SK-N-SH (cell line): ENCODE measurements at regions not wholly inside any gene's neighbourhood (a gene's known extent, or its start where the extent isn't known, plus 50 kb on each side); places are given as distances from the start of the nearest gene placed in this dataset.

Source experiments
- CTCF ChIA-PET: fragments of 300-600, 350-600 bp; formaldehyde crosslinking; extraction: SDS; loops from one replicate; lab custom pipeline; 2021; lab: Yijun Ruan, JAX
- POLR2A ChIA-PET: fragments of 350-600 bp; sonication (Branson Sonifier 250); formaldehyde crosslinking; extraction: SDS; loops from one replicate; lab custom pipeline; 2020; ENCODE audit warnings: antibody characterized with exemption, inconsistent platforms; lab: Yijun Ruan, JAX
- DNase-seq: peaks from one replicate; pipeline ENCODE4 v3.0.0; 2012
- H2AFZ ChIP-seq: fragments of 200-600 bp; sonication (generic); 2 replicates; pipeline ENCODE4 v1.8.1; 2016; ENCODE audit warnings: antibody characterized with exemption, mild to moderate bottlenecking, low read depth
- H3F3A ChIP-seq: fragments of 200-600 bp; sonication (generic); replicated peaks from 2 replicates; pipeline ENCODE3; 2016; ENCODE audit warnings: antibody characterized with exemption, mild to moderate bottlenecking; ENCODE audit not compliant: insufficient read depth
- H3K27ac ChIP-seq, 2 experiments: fragments of 200-500 bp in 1 of 2; fragments of 200-600 bp in 1 of 2; sonication (Bioruptor generic) in 1 of 2; sonication (generic), shearing (Covaris generic) in 1 of 2; 2 replicates each; pipeline versions ENCODE4 v1.5.1 to v1.6.1; 2014 to 2016; ENCODE audit warnings: low read depth in 2 of 2, inconsistent platforms in 1 of 2, low read length in 1 of 2, mild to moderate bottlenecking in 1 of 2, mixed read lengths in 1 of 2
- H3K27me3 ChIP-seq: fragments of 200-600 bp; sonication (generic), shearing (Covaris generic); 2 replicates; pipeline ENCODE4 v1.6.1; 2016; ENCODE audit warnings: mixed run types; ENCODE audit not compliant: insufficient read depth
- H3K36me3 ChIP-seq, 2 experiments: fragments of 200-500 bp in 1 of 2; fragments of 200-600 bp in 1 of 2; sonication (Bioruptor generic) in 1 of 2; sonication (generic) in 1 of 2; replicated peaks in 1 of 2; 2 replicates each; pipeline versions ENCODE3 to v1.5.1; 2014 to 2016; ENCODE audit warnings: low read length in 1 of 2, mild to moderate bottlenecking in 1 of 2; ENCODE audit not compliant: insufficient read depth in 2 of 2, control insufficient read depth in 1 of 2
- H3K4me1 ChIP-seq, 2 experiments: fragments of 200-500 bp in 1 of 2; fragments of 200-600 bp in 1 of 2; sonication (Bioruptor generic) in 1 of 2; sonication (generic), shearing (Covaris generic) in 1 of 2; 2 replicates each; pipeline versions ENCODE4 v1.5.1 to v1.6.1; 2014 to 2016; ENCODE audit warnings: low read depth in 1 of 2, low read length in 1 of 2, mixed run types in 1 of 2; ENCODE audit not compliant: insufficient read depth in 2 of 2, control insufficient read depth in 1 of 2
- H3K4me2 ChIP-seq: fragments of 200-600 bp; sonication (generic), shearing (Covaris generic); 2 replicates; pipeline ENCODE4 v1.6.1; 2017; ENCODE audit warnings: mixed run types
- H3K4me3 ChIP-seq, 2 experiments: fragments of 200-500 bp in 1 of 2; fragments of 200-600 bp in 1 of 2; sonication (Bioruptor generic) in 1 of 2; sonication (generic), shearing (Covaris generic) in 1 of 2; 2 replicates each; pipeline versions ENCODE4 v1.5.1 to v1.8.1; 2014 to 2016; ENCODE audit warnings: low read depth in 2 of 2, inconsistent platforms in 1 of 2, low read length in 1 of 2, mild to moderate bottlenecking in 1 of 2, mixed read lengths in 1 of 2, moderate library complexity in 1 of 2
- H3K79me2 ChIP-seq: fragments of 200-600 bp; sonication (generic); 2 replicates; pipeline ENCODE4 v1.8.1; 2017; ENCODE audit warnings: mild to moderate bottlenecking; ENCODE audit not compliant: insufficient read depth
- H3K9ac ChIP-seq: fragments of 200-600 bp; sonication (generic); 2 replicates; pipeline ENCODE4 v1.6.1; 2017; ENCODE audit warnings: mixed run types
- H3K9me2 ChIP-seq: fragments of 200-600 bp; sonication (generic); 2 replicates; pipeline ENCODE4 v1.6.1; 2017; ENCODE audit warnings: mixed run types
- H3K9me3 ChIP-seq: fragments of 200-600 bp; sonication (generic); 2 replicates; pipeline ENCODE4 v1.6.1; 2017; ENCODE audit warnings: mixed run types, mild to moderate bottlenecking, moderate library complexity
- H4K20me1 ChIP-seq: fragments of 200-600 bp; sonication (generic); 2 replicates; pipeline ENCODE4 v1.6.1; 2017; ENCODE audit warnings: mild to moderate bottlenecking, mixed run types; ENCODE audit not compliant: insufficient read depth
- CHD2 ChIP-seq: fragments of 150-350 bp; IDR thresholded peaks from 2 replicates; pipeline ENCODE4 v1.6.1; 2018; ENCODE audit warnings: low read length; ENCODE audit not compliant: partially characterized antibody
- ELF1 ChIP-seq: IDR thresholded peaks from 2 replicates; pipeline ENCODE4 v1.4.0; 2012
- EZH2phosphoT487 ChIP-seq: fragments of 200-600 bp; sonication (generic); IDR thresholded peaks from 2 replicates; pipeline ENCODE4 v1.6.1; 2017; ENCODE audit warnings: low read depth, mixed run types, mild to moderate bottlenecking, antibody characterized with exemption, moderate library complexity, borderline replicate concordance
- FOXJ3 ChIP-seq: sonication (generic); formaldehyde crosslinking; IDR thresholded peaks from 2 replicates; pipeline ENCODE4 v1.5.1; 2020; ENCODE audit warnings: mild to moderate bottlenecking, missing genetic modification reagents
- FOXM1 ChIP-seq: IDR thresholded peaks from 2 replicates; pipeline ENCODE4 v1.4.0; 2012; ENCODE audit warnings: low read depth, mild to moderate bottlenecking
- GATA2 ChIP-seq: sonication (generic); formaldehyde crosslinking; IDR thresholded peaks from 2 replicates; pipeline ENCODE4 v1.5.0; 2020; ENCODE audit warnings: mild to moderate bottlenecking, missing genetic modification reagents
- MEF2A ChIP-seq: IDR thresholded peaks from 2 replicates; pipeline ENCODE4 v1.4.0; 2012; ENCODE audit warnings: low read depth, borderline replicate concordance
- NFIC ChIP-seq: IDR thresholded peaks from 2 replicates; pipeline ENCODE4 v1.4.0; 2012; ENCODE audit warnings: borderline replicate concordance
- NRF1 ChIP-seq: IDR thresholded peaks from 2 replicates; pipeline ENCODE4 v1.6.1; 2012; ENCODE audit warnings: low read depth, mild to moderate bottlenecking, low read length
- POLR2AphosphoS5 ChIP-seq: IDR thresholded peaks from 2 replicates; pipeline ENCODE4 v1.6.1; 2012; ENCODE audit warnings: low read depth, low read length
- RAD21 ChIP-seq: IDR thresholded peaks from 2 replicates; pipeline ENCODE4 v1.6.1; 2012; ENCODE audit warnings: mild to moderate bottlenecking, low read length
- RCOR1 ChIP-seq: fragments of 150-350 bp; IDR thresholded peaks from 2 replicates; pipeline ENCODE4 v1.6.1; 2017; ENCODE audit warnings: antibody characterized with exemption, low read length
- RFX5 ChIP-seq: IDR thresholded peaks from 2 replicates; pipeline ENCODE4 v1.6.1; 2012; ENCODE audit warnings: mild to moderate bottlenecking, improper control_type of control experiment, low read length
- TAF1 ChIP-seq: IDR thresholded peaks from 2 replicates; pipeline ENCODE4 v1.6.1; 2012; ENCODE audit warnings: low read depth, mild to moderate bottlenecking, low read length, moderate library complexity, borderline replicate concordance
- TEAD4 ChIP-seq: IDR thresholded peaks from 2 replicates; pipeline ENCODE4 v1.4.0; 2012; ENCODE audit warnings: mild to moderate bottlenecking, borderline replicate concordance; ENCODE audit not compliant: insufficient read depth
- YY1 ChIP-seq: IDR thresholded peaks from 2 replicates; pipeline ENCODE4 v1.4.0; 2012; ENCODE audit warnings: low read depth, mild to moderate bottlenecking
- WGBS: methylation state at CpG from one replicate; pipeline ENCODE4 v1.1.6; 2017; ENCODE audit warnings: low lambda C conversion rate; 5-methylcytosine and 5-hydroxymethylcytosine counted together
- TF ChIP-seq, protein P1 (sequence below): IDR thresholded peaks from 2 replicates; pipeline ENCODE4 v1.6.1; 2012; ENCODE audit warnings: mild to moderate bottlenecking, low read depth, low read length, moderate library complexity
- TF ChIP-seq, protein P2 (sequence below): IDR thresholded peaks from 2 replicates; pipeline ENCODE4; 2012
- TF ChIP-seq, protein P3 (sequence below): fragments of 150-350 bp; IDR thresholded peaks from 2 replicates; pipeline ENCODE4 v1.6.1; 2016; ENCODE audit warnings: mild to moderate bottlenecking, low read depth, low read length
- TF ChIP-seq, protein P4 (sequence below): IDR thresholded peaks from 2 replicates; pipeline ENCODE4 v1.4.0; 2012; ENCODE audit warnings: low read depth, borderline replicate concordance

DNA sequence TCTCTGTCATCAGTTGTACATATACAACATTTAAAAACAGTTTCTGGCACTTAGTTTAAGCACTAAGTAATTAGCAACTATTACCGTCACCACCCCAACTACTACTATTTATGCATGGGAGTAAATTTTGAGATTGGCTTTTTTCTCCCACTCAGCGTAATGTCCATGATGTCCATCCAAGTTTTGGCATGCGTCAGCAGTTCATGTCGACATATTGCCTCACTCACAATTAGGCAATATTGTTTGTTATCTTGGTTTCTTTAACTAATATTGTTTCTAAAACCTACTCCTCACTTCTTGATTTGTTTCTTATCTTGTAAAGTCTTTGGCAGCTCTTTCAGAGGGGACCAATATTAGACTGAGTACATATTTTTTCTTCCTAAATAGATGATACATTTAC lies 131.3 kb downstream of the KCNJ18 start (continued):
- TF ChIP-seq, protein P1, sequence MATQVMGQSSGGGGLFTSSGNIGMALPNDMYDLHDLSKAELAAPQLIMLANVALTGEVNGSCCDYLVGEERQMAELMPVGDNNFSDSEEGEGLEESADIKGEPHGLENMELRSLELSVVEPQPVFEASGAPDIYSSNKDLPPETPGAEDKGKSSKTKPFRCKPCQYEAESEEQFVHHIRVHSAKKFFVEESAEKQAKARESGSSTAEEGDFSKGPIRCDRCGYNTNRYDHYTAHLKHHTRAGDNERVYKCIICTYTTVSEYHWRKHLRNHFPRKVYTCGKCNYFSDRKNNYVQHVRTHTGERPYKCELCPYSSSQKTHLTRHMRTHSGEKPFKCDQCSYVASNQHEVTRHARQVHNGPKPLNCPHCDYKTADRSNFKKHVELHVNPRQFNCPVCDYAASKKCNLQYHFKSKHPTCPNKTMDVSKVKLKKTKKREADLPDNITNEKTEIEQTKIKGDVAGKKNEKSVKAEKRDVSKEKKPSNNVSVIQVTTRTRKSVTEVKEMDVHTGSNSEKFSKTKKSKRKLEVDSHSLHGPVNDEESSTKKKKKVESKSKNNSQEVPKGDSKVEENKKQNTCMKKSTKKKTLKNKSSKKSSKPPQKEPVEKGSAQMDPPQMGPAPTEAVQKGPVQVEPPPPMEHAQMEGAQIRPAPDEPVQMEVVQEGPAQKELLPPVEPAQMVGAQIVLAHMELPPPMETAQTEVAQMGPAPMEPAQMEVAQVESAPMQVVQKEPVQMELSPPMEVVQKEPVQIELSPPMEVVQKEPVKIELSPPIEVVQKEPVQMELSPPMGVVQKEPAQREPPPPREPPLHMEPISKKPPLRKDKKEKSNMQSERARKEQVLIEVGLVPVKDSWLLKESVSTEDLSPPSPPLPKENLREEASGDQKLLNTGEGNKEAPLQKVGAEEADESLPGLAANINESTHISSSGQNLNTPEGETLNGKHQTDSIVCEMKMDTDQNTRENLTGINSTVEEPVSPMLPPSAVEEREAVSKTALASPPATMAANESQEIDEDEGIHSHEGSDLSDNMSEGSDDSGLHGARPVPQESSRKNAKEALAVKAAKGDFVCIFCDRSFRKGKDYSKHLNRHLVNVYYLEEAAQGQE, result no peak
- no peak for TF ChIP-seq RCOR1
- TF ChIP-seq, protein P2, sequence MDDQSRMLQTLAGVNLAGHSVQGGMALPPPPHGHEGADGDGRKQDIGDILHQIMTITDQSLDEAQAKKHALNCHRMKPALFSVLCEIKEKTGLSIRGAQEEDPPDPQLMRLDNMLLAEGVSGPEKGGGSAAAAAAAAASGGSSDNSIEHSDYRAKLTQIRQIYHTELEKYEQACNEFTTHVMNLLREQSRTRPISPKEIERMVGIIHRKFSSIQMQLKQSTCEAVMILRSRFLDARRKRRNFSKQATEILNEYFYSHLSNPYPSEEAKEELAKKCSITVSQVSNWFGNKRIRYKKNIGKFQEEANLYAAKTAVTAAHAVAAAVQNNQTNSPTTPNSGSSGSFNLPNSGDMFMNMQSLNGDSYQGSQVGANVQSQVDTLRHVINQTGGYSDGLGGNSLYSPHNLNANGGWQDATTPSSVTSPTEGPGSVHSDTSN, result no peak

DNA sequence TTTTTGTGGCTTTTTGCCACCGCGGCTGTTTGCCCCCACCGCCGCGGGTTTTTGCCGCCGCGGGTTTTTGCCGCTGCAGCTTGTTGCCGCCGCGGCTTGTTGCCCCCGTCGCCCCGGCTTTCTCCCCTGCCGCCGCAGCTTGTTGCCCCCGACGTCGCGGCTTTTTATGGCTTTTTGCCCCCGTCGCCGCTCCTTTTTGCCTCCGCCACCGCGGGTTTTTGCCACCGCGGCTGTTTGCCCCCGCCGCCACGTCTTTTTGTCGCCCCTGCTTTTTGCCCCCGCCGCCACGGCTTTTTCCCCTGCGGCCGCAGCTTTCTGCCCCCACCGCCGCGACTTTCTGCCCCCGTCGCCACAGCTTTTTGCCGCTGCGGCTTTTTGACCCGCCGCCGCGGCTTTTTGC lies 149.5 kb downstream of the KCNJ18 start:
- no peak overlapping the region for H3K4me2 ChIP-seq
- H3K4me1 ChIP-seq, result no peaks in the 10 kb centered on the region
- no peak for DNase-seq
- ChIA-PET CTCF (no interaction called here), POLR2A (no interaction called here)
- no peaks in the 10 kb centered on the region for H3K27me3 ChIP-seq
- no peaks in the 10 kb centered on the region for H4K20me1 ChIP-seq
- no peaks in the 10 kb centered on the region for H3F3A ChIP-seq
- no peaks in the 10 kb centered on the region for H3K79me2 ChIP-seq
- H3K9me3 ChIP-seq, result no peaks in the 10 kb centered on the region
- no peaks in the 10 kb centered on the region for H3K9me2 ChIP-seq
- H3K36me3 ChIP-seq, result no peaks in the 10 kb centered on the region
- no peak overlapping the region for H3K9ac ChIP-seq
- H3K4me3 ChIP-seq, result no peak overlapping the region
- H3K27ac ChIP-seq, result no peak overlapping the region
- 84% methylated on average over 49 of the region's 49 CpGs for WGBS
- no peak overlapping the region for H2AFZ ChIP-seq
- TF ChIP-seq, protein P3, sequence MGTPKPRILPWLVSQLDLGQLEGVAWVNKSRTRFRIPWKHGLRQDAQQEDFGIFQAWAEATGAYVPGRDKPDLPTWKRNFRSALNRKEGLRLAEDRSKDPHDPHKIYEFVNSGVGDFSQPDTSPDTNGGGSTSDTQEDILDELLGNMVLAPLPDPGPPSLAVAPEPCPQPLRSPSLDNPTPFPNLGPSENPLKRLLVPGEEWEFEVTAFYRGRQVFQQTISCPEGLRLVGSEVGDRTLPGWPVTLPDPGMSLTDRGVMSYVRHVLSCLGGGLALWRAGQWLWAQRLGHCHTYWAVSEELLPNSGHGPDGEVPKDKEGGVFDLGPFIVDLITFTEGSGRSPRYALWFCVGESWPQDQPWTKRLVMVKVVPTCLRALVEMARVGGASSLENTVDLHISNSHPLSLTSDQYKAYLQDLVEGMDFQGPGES, result no peak
- TF ChIP-seq EZH2phosphoT487, result no peak
- TF ChIP-seq, protein P4, sequence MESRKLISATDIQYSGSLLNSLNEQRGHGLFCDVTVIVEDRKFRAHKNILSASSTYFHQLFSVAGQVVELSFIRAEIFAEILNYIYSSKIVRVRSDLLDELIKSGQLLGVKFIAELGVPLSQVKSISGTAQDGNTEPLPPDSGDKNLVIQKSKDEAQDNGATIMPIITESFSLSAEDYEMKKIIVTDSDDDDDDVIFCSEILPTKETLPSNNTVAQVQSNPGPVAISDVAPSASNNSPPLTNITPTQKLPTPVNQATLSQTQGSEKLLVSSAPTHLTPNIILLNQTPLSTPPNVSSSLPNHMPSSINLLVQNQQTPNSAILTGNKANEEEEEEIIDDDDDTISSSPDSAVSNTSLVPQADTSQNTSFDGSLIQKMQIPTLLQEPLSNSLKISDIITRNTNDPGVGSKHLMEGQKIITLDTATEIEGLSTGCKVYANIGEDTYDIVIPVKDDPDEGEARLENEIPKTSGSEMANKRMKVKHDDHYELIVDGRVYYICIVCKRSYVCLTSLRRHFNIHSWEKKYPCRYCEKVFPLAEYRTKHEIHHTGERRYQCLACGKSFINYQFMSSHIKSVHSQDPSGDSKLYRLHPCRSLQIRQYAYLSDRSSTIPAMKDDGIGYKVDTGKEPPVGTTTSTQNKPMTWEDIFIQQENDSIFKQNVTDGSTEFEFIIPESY, result no peak
- no peak for TF ChIP-seq RFX5
- TF ChIP-seq YY1, result no peak
- TF ChIP-seq TEAD4, result no peak
- no peak for TF ChIP-seq RAD21
- no peak for TF ChIP-seq FOXJ3 (CRISPR knock-in tag)
- TF ChIP-seq ELF1, result no peak
- TF ChIP-seq, protein P1, result no peak
- no peak for TF ChIP-seq TAF1
- TF ChIP-seq GATA2 (CRISPR knock-in tag), result no peak
- no peak for TF ChIP-seq NRF1
- no peak for TF ChIP-seq FOXM1
- TF ChIP-seq POLR2AphosphoS5, result no peak
- no peak for TF ChIP-seq MEF2A
- no peak for TF ChIP-seq CHD2
- TF ChIP-seq NFIC, result no peak
